ENCODE measurements at regions not wholly inside any gene's neighbourhood (a gene's known extent, or its start where the extent isn't known, plus 50 kb on each side); places are given as distances from the start of the nearest gene placed in this dataset.

GRCh38 chr10:111156754-111157153, 79.9 kb downstream of the ADRA2A start:
- Histone ChIP-seq H3K4me3 (ENCODE audit: low read depth in 1 of 2, low read length in 2 of 2) (no peak overlapping the region), H3K9me3 (ENCODE audit: control insufficient read depth in 1 of 2, low read length in 2 of 2) (no peaks in the 10 kb centered on the region), H3K27ac (ENCODE audit: low read length) (no peak overlapping the region), H3K36me3 (ENCODE audit: control insufficient read depth in 1 of 2, insufficient read depth in 2 of 2, low read length in 2 of 2) (no peaks in the 10 kb centered on the region), H3K27me3 (ENCODE audit: low read depth, low read length) (no peaks in the 10 kb centered on the region), H3K4me1 (ENCODE audit: control insufficient read depth in 1 of 2, insufficient read depth in 2 of 2, low read length in 2 of 2) (no peaks in the 10 kb centered on the region)

- Histone ChIP-seq H3K36me3 (ENCODE audit: control insufficient read depth in 1 of 2, insufficient read depth in 2 of 2, low read length in 2 of 2) (no peaks in the 10 kb centered on the region), H3K4me1 (ENCODE audit: control insufficient read depth in 1 of 2, insufficient read depth in 2 of 2, low read length in 2 of 2) (no peaks in the 10 kb centered on the region), H3K9me3 (ENCODE audit: control insufficient read depth in 1 of 2, low read length in 2 of 2) (no peaks in the 10 kb centered on the region), H3K27ac (ENCODE audit: low read length) (no peak overlapping the region), H3K27me3 (ENCODE audit: low read depth, low read length) (no peaks in the 10 kb centered on the region), H3K4me3 (ENCODE audit: low read depth in 1 of 2, low read length in 2 of 2) (no peak overlapping the region)
Measured at GRCh38 chr10:111158595-111158994, 81.8 kb downstream of the ADRA2A start.

GRCh38 chr10:111161109-111161874, 84.5 kb downstream of the ADRA2A start:
- Histone ChIP-seq H3K27me3 (ENCODE audit: low read depth, low read length) (no peaks in the 10 kb centered on the region), H3K36me3 (ENCODE audit: control insufficient read depth in 1 of 2, insufficient read depth in 2 of 2, low read length in 2 of 2) (no peaks in the 10 kb centered on the region), H3K4me1 (ENCODE audit: control insufficient read depth in 1 of 2, insufficient read depth in 2 of 2, low read length in 2 of 2) (no peaks in the 10 kb centered on the region), H3K27ac (ENCODE audit: low read length) (no peak overlapping the region), H3K9me3 (ENCODE audit: control insufficient read depth in 1 of 2, low read length in 2 of 2) (no peaks in the 10 kb centered on the region), H3K4me3 (ENCODE audit: low read depth in 1 of 2, low read length in 2 of 2) (no peak overlapping the region)

- Histone ChIP-seq H3K27ac (ENCODE audit: low read length) (no peak overlapping the region), H3K4me3 (ENCODE audit: low read depth in 1 of 2, low read length in 2 of 2) (no peak overlapping the region), H3K36me3 (ENCODE audit: control insufficient read depth in 1 of 2, insufficient read depth in 2 of 2, low read length in 2 of 2) (no peaks in the 10 kb centered on the region), H3K4me1 (ENCODE audit: control insufficient read depth in 1 of 2, insufficient read depth in 2 of 2, low read length in 2 of 2) (no peaks in the 10 kb centered on the region), H3K27me3 (ENCODE audit: low read depth, low read length) (no peaks in the 10 kb centered on the region), H3K9me3 (ENCODE audit: control insufficient read depth in 1 of 2, low read length in 2 of 2) (peaks cover 0 to 6% of the 10 kb centered on the region in 2 donors)
Measured at GRCh38 chr10:111171183-111171582, 94.4 kb downstream of the ADRA2A start.

GRCh38 chr10:111175787-111176186, 99.0 kb downstream of the ADRA2A start:
- H3K9me3 ChIP-seq (ENCODE audit: control insufficient read depth in 1 of 2, low read length in 2 of 2): no peaks in the 10 kb centered on the region

GRCh38 chr10:111177379-111177778, 100.5 kb downstream of the ADRA2A start:
- Histone ChIP-seq H3K4me3 (ENCODE audit: low read depth in 1 of 2, low read length in 2 of 2) (no peak overlapping the region), H3K4me1 (ENCODE audit: control insufficient read depth in 1 of 2, insufficient read depth in 2 of 2, low read length in 2 of 2) (no peaks in the 10 kb centered on the region), H3K27me3 (ENCODE audit: low read depth, low read length) (no peaks in the 10 kb centered on the region), H3K27ac (ENCODE audit: low read length) (no peak overlapping the region), H3K9me3 (ENCODE audit: control insufficient read depth in 1 of 2, low read length in 2 of 2) (no peaks in the 10 kb centered on the region), H3K36me3 (ENCODE audit: control insufficient read depth in 1 of 2, insufficient read depth in 2 of 2, low read length in 2 of 2) (no peaks in the 10 kb centered on the region)

More at GRCh38 chr10:111175787-111176186, 99.0 kb downstream of the ADRA2A start:
- Histone ChIP-seq H3K27me3 (ENCODE audit: low read depth, low read length) (no peaks in the 10 kb centered on the region), H3K4me1 (ENCODE audit: control insufficient read depth in 1 of 2, insufficient read depth in 2 of 2, low read length in 2 of 2) (no peaks in the 10 kb centered on the region), H3K36me3 (ENCODE audit: control insufficient read depth in 1 of 2, insufficient read depth in 2 of 2, low read length in 2 of 2) (no peaks in the 10 kb centered on the region), H3K27ac (ENCODE audit: low read length) (no peak overlapping the region), H3K4me3 (ENCODE audit: low read depth in 1 of 2, low read length in 2 of 2) (no peak overlapping the region)

GRCh38 chr10:111179514-111179913, 102.7 kb downstream of the ADRA2A start:
- Histone ChIP-seq H3K4me3 (ENCODE audit: low read depth in 1 of 2, low read length in 2 of 2) (no peak overlapping the region), H3K27me3 (ENCODE audit: low read depth, low read length) (no peaks in the 10 kb centered on the region), H3K36me3 (ENCODE audit: control insufficient read depth in 1 of 2, insufficient read depth in 2 of 2, low read length in 2 of 2) (no peaks in the 10 kb centered on the region), H3K9me3 (ENCODE audit: control insufficient read depth in 1 of 2, low read length in 2 of 2) (no peaks in the 10 kb centered on the region), H3K27ac (ENCODE audit: low read length) (no peak overlapping the region), H3K4me1 (ENCODE audit: control insufficient read depth in 1 of 2, insufficient read depth in 2 of 2, low read length in 2 of 2) (no peaks in the 10 kb centered on the region)

GRCh38 chr10:111186358-111186757, 109.5 kb downstream of the ADRA2A start:
- Histone ChIP-seq H3K27me3 (ENCODE audit: low read depth, low read length) (no peaks in the 10 kb centered on the region), H3K9me3 (ENCODE audit: control insufficient read depth in 1 of 2, low read length in 2 of 2) (no peaks in the 10 kb centered on the region), H3K27ac (ENCODE audit: low read length) (no peak overlapping the region), H3K4me3 (ENCODE audit: low read depth in 1 of 2, low read length in 2 of 2) (no peak overlapping the region), H3K36me3 (ENCODE audit: control insufficient read depth in 1 of 2, insufficient read depth in 2 of 2, low read length in 2 of 2) (no peaks in the 10 kb centered on the region), H3K4me1 (ENCODE audit: control insufficient read depth in 1 of 2, insufficient read depth in 2 of 2, low read length in 2 of 2) (no peaks in the 10 kb centered on the region)

GRCh38 chr10:111187096-111187495, 110.3 kb downstream of the ADRA2A start:
- no peaks in the 10 kb centered on the region for H3K9me3 ChIP-seq (ENCODE audit: control insufficient read depth in 1 of 2, low read length in 2 of 2)
- no peak overlapping the region for H3K27ac ChIP-seq (ENCODE audit: low read length)
- no peak overlapping the region for H3K4me3 ChIP-seq (ENCODE audit: low read depth in 1 of 2, low read length in 2 of 2)
- H3K27me3 ChIP-seq (ENCODE audit: low read depth, low read length): no peaks in the 10 kb centered on the region
- no peaks in the 10 kb centered on the region for H3K36me3 ChIP-seq (ENCODE audit: control insufficient read depth in 1 of 2, insufficient read depth in 2 of 2, low read length in 2 of 2)
- no peaks in the 10 kb centered on the region for H3K4me1 ChIP-seq (ENCODE audit: control insufficient read depth in 1 of 2, insufficient read depth in 2 of 2, low read length in 2 of 2)

GRCh38 chr10:111199587-111199986, 122.8 kb downstream of the ADRA2A start:
- Histone ChIP-seq H3K27me3 (ENCODE audit: low read depth, low read length) (no peaks in the 10 kb centered on the region), H3K27ac (ENCODE audit: low read length) (no peak overlapping the region), H3K9me3 (ENCODE audit: control insufficient read depth in 1 of 2, low read length in 2 of 2) (no peaks in the 10 kb centered on the region), H3K36me3 (ENCODE audit: control insufficient read depth in 1 of 2, insufficient read depth in 2 of 2, low read length in 2 of 2) (no peaks in the 10 kb centered on the region), H3K4me3 (ENCODE audit: low read depth in 1 of 2, low read length in 2 of 2) (no peak overlapping the region), H3K4me1 (ENCODE audit: control insufficient read depth in 1 of 2, insufficient read depth in 2 of 2, low read length in 2 of 2) (no peaks in the 10 kb centered on the region)

GRCh38 chr10:111200505-111201186, 123.8 kb downstream of the ADRA2A start:
- no peaks in the 10 kb centered on the region for H3K9me3 ChIP-seq (ENCODE audit: control insufficient read depth in 1 of 2, low read length in 2 of 2)

More at GRCh38 chr10:111200505-111201186, 123.8 kb downstream of the ADRA2A start:
- Histone ChIP-seq H3K4me1 (ENCODE audit: control insufficient read depth in 1 of 2, insufficient read depth in 2 of 2, low read length in 2 of 2) (no peaks in the 10 kb centered on the region), H3K27me3 (ENCODE audit: low read depth, low read length) (no peaks in the 10 kb centered on the region), H3K4me3 (ENCODE audit: low read depth in 1 of 2, low read length in 2 of 2) (no peak overlapping the region), H3K27ac (ENCODE audit: low read length) (no peak overlapping the region), H3K36me3 (ENCODE audit: control insufficient read depth in 1 of 2, insufficient read depth in 2 of 2, low read length in 2 of 2) (no peaks in the 10 kb centered on the region)
